ENCODE measurements at regions not wholly inside any gene's neighbourhood (a gene's known extent, or its start where the extent isn't known, plus 50 kb on each side); places are given as distances from the start of the nearest gene placed in this dataset.

GRCh38 chr18:78080761-78081160 lies 831.1 kb downstream of the GALR1 start:
- ChIA-PET POLR2A (no interaction called here), CTCF (no interaction called here)
- no peak for ATAC-seq
- H3K36me3 Mint-ChIP-seq (ENCODE audit: low read depth), result no peaks in the 10 kb centered on the region
- H3K4me3 Mint-ChIP-seq, result no peak overlapping the region
- no peaks in the 10 kb centered on the region for H3K27me3 Mint-ChIP-seq (ENCODE audit: low read depth)
- H3K9me3 Mint-ChIP-seq (ENCODE audit: insufficient read depth), result no peaks in the 10 kb centered on the region
- DNase-seq, result no peak
- no peaks in the 10 kb centered on the region for H3K4me1 Mint-ChIP-seq (ENCODE audit: low read depth)
- no peak overlapping the region for H3K27ac Mint-ChIP-seq

- no peaks in the 10 kb centered on the region for H3K27me3 Mint-ChIP-seq (ENCODE audit: low read depth)
These were observed 833.2 kb downstream of the GALR1 start for GRCh38 chr18:78082816-78083215.

GRCh38 chr18:78085241-78086185 lies 835.9 kb downstream of the GALR1 start:
- Mint-ChIP-seq H3K36me3 (ENCODE audit: low read depth) (no peaks in the 10 kb centered on the region), H3K4me1 (ENCODE audit: low read depth) (no peaks in the 10 kb centered on the region), H3K9me3 (ENCODE audit: insufficient read depth) (no peaks in the 10 kb centered on the region), H3K4me3 (no peak overlapping the region), H3K27me3 (ENCODE audit: low read depth) (no peaks in the 10 kb centered on the region), H3K27ac (no peak overlapping the region)
- ChIA-PET CTCF (no interaction called here), POLR2A (no interaction called here)
- DNase-seq, result no peak
- no peak for ATAC-seq

More at GRCh38 chr18:78082816-78083215, 833.2 kb downstream of the GALR1 start:
- H3K4me1 Mint-ChIP-seq (ENCODE audit: low read depth), result no peaks in the 10 kb centered on the region
- no peak for DNase-seq
- ChIA-PET CTCF (no interaction called here), POLR2A (no interaction called here)
- no peaks in the 10 kb centered on the region for H3K36me3 Mint-ChIP-seq (ENCODE audit: low read depth)
- H3K9me3 Mint-ChIP-seq (ENCODE audit: insufficient read depth), result no peaks in the 10 kb centered on the region
- H3K4me3 Mint-ChIP-seq, result no peak overlapping the region
- ATAC-seq, result no peak
- H3K27ac Mint-ChIP-seq, result no peak overlapping the region

GRCh38 chr18:78086931-78087330 lies 837.3 kb downstream of the GALR1 start:
- Mint-ChIP-seq H3K27ac (no peak overlapping the region), H3K36me3 (ENCODE audit: low read depth) (no peaks in the 10 kb centered on the region), H3K9me3 (ENCODE audit: insufficient read depth) (no peaks in the 10 kb centered on the region), H3K4me1 (ENCODE audit: low read depth) (no peaks in the 10 kb centered on the region), H3K4me3 (no peak overlapping the region), H3K27me3 (ENCODE audit: low read depth) (no peaks in the 10 kb centered on the region)
- ChIA-PET CTCF (no interaction called here), POLR2A (no interaction called here)
- DNase-seq (no peak), ATAC-seq (no peak)

DNA sequence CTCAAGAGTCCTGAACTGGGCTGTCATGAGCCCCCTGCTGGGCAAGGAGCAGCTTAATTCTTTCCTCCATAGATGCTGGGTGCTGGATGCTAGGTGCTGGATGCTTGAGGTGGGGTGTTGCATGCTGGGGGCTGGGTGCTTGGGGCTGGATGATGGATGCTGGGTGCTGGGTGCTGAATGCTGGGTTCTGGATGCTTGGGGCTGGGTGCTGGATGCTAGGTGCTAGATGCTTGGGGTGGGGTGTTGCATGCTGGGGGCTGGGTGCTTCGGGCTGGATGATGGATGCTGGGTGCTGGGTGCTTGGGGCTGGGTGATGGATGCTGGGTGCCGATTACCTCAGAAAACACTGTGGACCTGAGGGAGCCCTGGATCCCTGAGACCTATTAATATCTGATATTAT lies 837.7 kb downstream of the GALR1 start:
- Mint-ChIP-seq H3K4me3 (no peak overlapping the region), H3K4me1 (ENCODE audit: low read depth) (no peaks in the 10 kb centered on the region), H3K36me3 (ENCODE audit: low read depth) (no peaks in the 10 kb centered on the region), H3K9me3 (ENCODE audit: insufficient read depth) (no peaks in the 10 kb centered on the region), H3K27me3 (ENCODE audit: low read depth) (no peaks in the 10 kb centered on the region), H3K27ac (no peak overlapping the region)
- ATAC-seq (no peak), DNase-seq (no peak)
- POLR2A ChIA-PET, result no interaction called here
- CTCF ChIA-PET, result no interaction called here

DNA sequence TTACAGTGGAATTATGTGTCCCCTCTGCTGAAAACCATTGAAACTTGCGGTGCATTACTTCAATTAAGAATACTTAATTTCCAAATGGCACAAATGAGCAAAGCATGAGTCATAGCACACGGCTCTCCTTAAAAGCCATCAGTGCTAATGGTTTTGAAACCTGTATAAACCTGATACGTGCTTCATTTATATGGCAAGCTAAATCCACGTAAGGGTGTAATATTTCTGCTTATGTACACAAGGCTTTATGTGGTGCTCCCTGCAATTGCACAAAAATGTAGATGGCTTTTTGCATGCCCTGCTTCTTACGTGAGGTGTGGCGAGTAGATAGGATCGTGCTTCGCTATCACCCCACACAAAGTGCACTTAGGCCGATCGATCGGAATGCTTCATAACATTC lies 840.9 kb downstream of the GALR1 start:
- H3K27me3 Mint-ChIP-seq (ENCODE audit: low read depth), result no peaks in the 10 kb centered on the region
- ChIA-PET POLR2A (no interaction called here), CTCF (no interaction called here)
- no peaks in the 10 kb centered on the region for H3K36me3 Mint-ChIP-seq (ENCODE audit: low read depth)
- no peak overlapping the region for H3K27ac Mint-ChIP-seq
- DNase-seq (no peak), ATAC-seq (no peak)
- no peaks in the 10 kb centered on the region for H3K9me3 Mint-ChIP-seq (ENCODE audit: insufficient read depth)
- no peaks in the 10 kb centered on the region for H3K4me1 Mint-ChIP-seq (ENCODE audit: low read depth)
- no peak overlapping the region for H3K4me3 Mint-ChIP-seq

DNA sequence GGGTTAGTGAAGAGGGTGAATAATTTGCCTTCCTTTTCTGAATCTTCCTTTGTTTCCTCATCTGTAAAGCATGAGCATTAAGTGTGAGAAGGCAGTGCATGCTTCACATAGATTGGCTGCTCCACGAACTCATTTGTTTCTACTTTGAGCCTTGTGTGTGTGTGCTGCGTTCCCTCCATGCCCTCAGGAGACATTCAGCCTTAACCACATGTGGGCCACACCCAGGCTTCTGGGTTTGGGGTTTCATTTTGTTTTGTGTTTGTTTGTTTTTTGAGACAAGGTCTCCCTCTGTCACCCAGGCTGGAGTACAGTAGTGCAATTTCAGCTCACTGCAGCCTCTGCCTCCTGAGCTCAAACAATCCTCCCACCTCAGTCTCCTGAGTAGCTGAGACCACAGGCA lies 843.3 kb downstream of the GALR1 start:
- Mint-ChIP-seq H3K4me1 (ENCODE audit: low read depth) (no peaks in the 10 kb centered on the region), H3K27ac (no peak overlapping the region), H3K9me3 (ENCODE audit: insufficient read depth) (no peaks in the 10 kb centered on the region), H3K27me3 (ENCODE audit: low read depth) (no peaks in the 10 kb centered on the region), H3K4me3 (no peak overlapping the region), H3K36me3 (ENCODE audit: low read depth) (no peaks in the 10 kb centered on the region)
- POLR2A ChIA-PET, result no interaction called here
- ATAC-seq, result no peak
- CTCF ChIA-PET, result no interaction called here
- no peak for DNase-seq

DNA sequence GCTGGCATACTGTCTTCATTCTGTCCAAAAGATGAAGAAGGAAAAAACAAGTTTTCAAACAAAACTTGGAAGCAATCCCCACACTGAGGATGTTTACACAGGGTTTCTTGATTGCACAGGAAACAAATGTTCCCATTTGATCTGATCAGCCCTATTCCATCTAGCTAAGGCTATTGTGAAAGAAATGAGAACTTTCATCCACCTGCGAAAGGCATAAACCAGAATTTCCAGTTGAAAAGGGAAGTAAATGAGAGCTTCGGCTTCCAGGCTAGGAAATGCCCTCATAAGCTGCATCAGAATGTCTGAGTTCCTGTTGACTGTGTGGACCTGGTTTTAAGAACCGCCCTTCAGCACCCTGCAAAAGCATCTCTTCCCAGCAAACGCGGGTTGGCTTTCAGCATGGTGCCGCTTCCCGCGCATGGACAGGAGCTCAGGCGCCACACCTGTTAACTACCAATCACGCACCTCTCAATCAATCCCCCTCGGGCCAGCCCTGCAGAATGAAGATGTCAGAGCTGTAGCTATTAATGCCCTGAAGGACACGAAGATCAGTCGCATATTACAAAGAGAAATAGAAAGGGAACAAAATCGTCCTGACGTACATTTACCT lies 850.4 kb downstream of the GALR1 start:
- Mint-ChIP-seq H3K27ac (no peak overlapping the region), H3K4me1 (ENCODE audit: low read depth) (no peaks in the 10 kb centered on the region), H3K27me3 (ENCODE audit: low read depth) (no peaks in the 10 kb centered on the region), H3K9me3 (ENCODE audit: insufficient read depth) (peaks cover 3% of the 10 kb centered on the region), H3K36me3 (ENCODE audit: low read depth) (no peaks in the 10 kb centered on the region), H3K4me3 (no peak overlapping the region)
- ChIA-PET CTCF (no interaction called here), POLR2A (no interaction called here)
- ATAC-seq (no peak), DNase-seq (no peak)

DNA sequence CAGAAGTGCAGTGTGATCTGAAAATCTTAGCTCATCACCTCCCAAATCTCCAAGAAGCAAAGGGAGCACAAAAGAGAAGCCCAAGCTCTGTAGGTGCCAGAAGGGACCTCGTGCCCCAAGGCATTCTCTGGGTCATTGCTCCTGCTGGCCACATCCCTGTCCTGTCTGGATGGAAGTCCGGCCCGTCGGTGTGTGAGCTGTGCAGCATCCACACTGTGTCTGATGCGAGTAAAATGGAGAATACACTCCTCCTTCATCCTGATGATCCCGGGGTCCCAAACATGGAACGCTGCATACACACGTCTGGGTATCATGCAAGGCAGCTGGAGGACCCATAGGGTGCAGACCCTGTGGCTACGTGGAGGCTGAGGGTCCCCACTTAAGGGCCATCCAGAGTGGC lies 851.4 kb downstream of the GALR1 start:
- no peaks in the 10 kb centered on the region for H3K36me3 Mint-ChIP-seq (ENCODE audit: low read depth)
- ATAC-seq, result no peak
- H3K27me3 Mint-ChIP-seq (ENCODE audit: low read depth), result no peaks in the 10 kb centered on the region
- CTCF ChIA-PET, result no interaction called here
- POLR2A ChIA-PET, result no interaction called here
- H3K4me3 Mint-ChIP-seq, result no peak overlapping the region
- no peaks in the 10 kb centered on the region for H3K4me1 Mint-ChIP-seq (ENCODE audit: low read depth)
- no peak for DNase-seq
- no peak overlapping the region for H3K27ac Mint-ChIP-seq
- H3K9me3 Mint-ChIP-seq (ENCODE audit: insufficient read depth), result peaks cover 3% of the 10 kb centered on the region

GRCh38 chr18:78102135-78102534 lies 852.5 kb downstream of the GALR1 start:
- CTCF ChIA-PET, result no interaction called here
- no peaks in the 10 kb centered on the region for H3K36me3 Mint-ChIP-seq (ENCODE audit: low read depth)
- POLR2A ChIA-PET, result no interaction called here
- ATAC-seq (no peak), DNase-seq (no peak)
- no peaks in the 10 kb centered on the region for H3K4me1 Mint-ChIP-seq (ENCODE audit: low read depth)
- H3K27ac Mint-ChIP-seq, result no peak overlapping the region
- peaks cover 9% of the 10 kb centered on the region for H3K9me3 Mint-ChIP-seq (ENCODE audit: insufficient read depth)
- no peak overlapping the region for H3K4me3 Mint-ChIP-seq
- no peaks in the 10 kb centered on the region for H3K27me3 Mint-ChIP-seq (ENCODE audit: low read depth)

- Mint-ChIP-seq H3K9me3 (ENCODE audit: insufficient read depth) (peaks cover 9% of the 10 kb centered on the region), H3K27ac (no peak overlapping the region), H3K4me3 (no peak overlapping the region), H3K36me3 (ENCODE audit: low read depth) (no peaks in the 10 kb centered on the region), H3K27me3 (ENCODE audit: low read depth) (no peaks in the 10 kb centered on the region), H3K4me1 (ENCODE audit: low read depth) (no peaks in the 10 kb centered on the region)
- DNase-seq (no peak), ATAC-seq (no peak)
- CTCF ChIA-PET, result no interaction called here
- POLR2A ChIA-PET, result no interaction called here
These were observed 856.0 kb downstream of the GALR1 start for GRCh38 chr18:78105611-78106010.

GRCh38 chr18:78106946-78107345 lies 857.3 kb downstream of the GALR1 start:
- no peak for DNase-seq
- ChIA-PET POLR2A (no interaction called here), CTCF (no interaction called here)
- no peaks in the 10 kb centered on the region for H3K27me3 Mint-ChIP-seq (ENCODE audit: low read depth)
- no peak for ATAC-seq
- no peaks in the 10 kb centered on the region for H3K36me3 Mint-ChIP-seq (ENCODE audit: low read depth)
- no peak overlapping the region for H3K4me3 Mint-ChIP-seq
- H3K27ac Mint-ChIP-seq, result no peak overlapping the region
- H3K4me1 Mint-ChIP-seq (ENCODE audit: low read depth), result no peaks in the 10 kb centered on the region
- peaks cover 9% of the 10 kb centered on the region for H3K9me3 Mint-ChIP-seq (ENCODE audit: insufficient read depth)

GRCh38 chr18:78107363-78107762 lies 857.7 kb downstream of the GALR1 start:
- ChIA-PET CTCF (no interaction called here), POLR2A (no interaction called here)
- no peaks in the 10 kb centered on the region for H3K27me3 Mint-ChIP-seq (ENCODE audit: low read depth)
- H3K4me1 Mint-ChIP-seq (ENCODE audit: low read depth), result no peaks in the 10 kb centered on the region
- ATAC-seq (no peak), DNase-seq (no peak)
- H3K27ac Mint-ChIP-seq, result no peak overlapping the region
- no peak overlapping the region for H3K4me3 Mint-ChIP-seq
- H3K36me3 Mint-ChIP-seq (ENCODE audit: low read depth), result no peaks in the 10 kb centered on the region
- H3K9me3 Mint-ChIP-seq (ENCODE audit: insufficient read depth), result peaks cover 9% of the 10 kb centered on the region

Data from activated CD8-positive, alpha-beta T cell treated with anti-CD3 and anti-CD28 coated beads, Interleukin-2, amount 10 ng/mL, durations not matched to agents 7 days and 5 days (primary cell).